ENCODE measurements at regions not wholly inside any gene's neighbourhood (a gene's known extent, or its start where the extent isn't known, plus 50 kb on each side); places are given as distances from the start of the nearest gene placed in this dataset.

GRCh38 chrX:33336783-33337182 is 125.4 kb upstream of the DMD start:
- Mint-ChIP-seq H3K27me3 (ENCODE audit: low read depth in 2 of 2) (no peaks in the 10 kb centered on the region), H3K9me3 (peaks cover 0 to 6% of the 10 kb centered on the region in 2 donors), H3K4me3 (no peak overlapping the region), H3K4me1 (no peaks in the 10 kb centered on the region), H3K36me3 (no peaks in the 10 kb centered on the region), H3K27ac (no peak overlapping the region)
- H3K4me1 ChIP-seq (ENCODE audit: control insufficient read depth, insufficient read depth, low read length) = no peaks in the 10 kb centered on the region
- H3K9me3 ChIP-seq (ENCODE audit: control insufficient read depth, insufficient read depth, low read length) = no peaks in the 10 kb centered on the region
- no peak for TF ChIP-seq CTCF (IDR thresholded peaks at IDR 0.05)
- intact Hi-C loops (cut with micrococcal nuclease) = no loop called here
- H3K36me3 ChIP-seq (ENCODE audit: control insufficient read depth, insufficient read depth, low read length) = no peaks in the 10 kb centered on the region
- ATAC-seq (no peak), DNase-seq (no peak)
- WGBS (ENCODE audit: insufficient coverage) = 44% methylated on average over 4 of the region's 6 CpGs
- no peak overlapping the region for H3K4me3 ChIP-seq (ENCODE audit: low read length)
- H3K27me3 ChIP-seq (ENCODE audit: control insufficient read depth, insufficient read depth, low read length) = no peaks in the 10 kb centered on the region
- no peak overlapping the region for H3K27ac ChIP-seq (ENCODE audit: low read length)

DNA sequence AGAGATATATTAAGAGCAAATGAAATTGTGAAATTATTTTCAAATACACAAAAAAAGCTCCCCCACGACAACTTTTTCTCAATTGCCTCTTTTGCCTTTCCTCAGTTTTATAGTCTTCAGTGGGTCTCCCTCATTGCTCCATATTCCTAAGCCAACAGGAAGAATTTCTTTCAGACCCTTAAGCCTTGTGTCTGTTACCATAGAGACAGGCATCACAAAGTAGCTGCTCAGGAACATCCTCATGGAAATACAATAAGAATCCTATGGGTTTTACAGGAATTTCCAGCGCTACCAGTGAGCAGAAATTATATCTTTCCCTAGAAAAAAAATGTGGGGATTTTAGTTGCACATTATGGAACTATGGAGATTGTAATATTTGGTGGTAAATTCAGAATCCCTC is 121.9 kb upstream of the DMD start:
- 75% methylated on average over 1 of the region's 2 CpGs for WGBS (ENCODE audit: insufficient coverage)
- Mint-ChIP-seq H3K36me3 (no peaks in the 10 kb centered on the region), H3K27ac (no peak overlapping the region), H3K4me3 (no peak overlapping the region), H3K4me1 (no peaks in the 10 kb centered on the region), H3K9me3 (no peaks in the 10 kb centered on the region), H3K27me3 (ENCODE audit: low read depth in 2 of 2) (no peaks in the 10 kb centered on the region)
- no peak overlapping the region for H3K4me3 ChIP-seq (ENCODE audit: low read length)
- TF ChIP-seq CTCF (IDR thresholded peaks at IDR 0.05) = no peak
- H3K27me3 ChIP-seq (ENCODE audit: control insufficient read depth, insufficient read depth, low read length) = no peaks in the 10 kb centered on the region
- no peak overlapping the region for H3K27ac ChIP-seq (ENCODE audit: low read length)
- no peaks in the 10 kb centered on the region for H3K4me1 ChIP-seq (ENCODE audit: control insufficient read depth, insufficient read depth, low read length)
- ATAC-seq (no peak), DNase-seq (no peak)
- intact Hi-C loops (cut with micrococcal nuclease) = no loop called here
- no peaks in the 10 kb centered on the region for H3K9me3 ChIP-seq (ENCODE audit: control insufficient read depth, insufficient read depth, low read length)
- no peaks in the 10 kb centered on the region for H3K36me3 ChIP-seq (ENCODE audit: control insufficient read depth, insufficient read depth, low read length)

GRCh38 chrX:33330798-33331197 is 119.4 kb upstream of the DMD start:
- TF ChIP-seq CTCF (IDR thresholded peaks at IDR 0.05) = no peak
- H3K27ac ChIP-seq (ENCODE audit: low read length) = no peak overlapping the region
- no peak overlapping the region for H3K27ac Mint-ChIP-seq
- H3K9me3 ChIP-seq (ENCODE audit: control insufficient read depth, insufficient read depth, low read length) = no peaks in the 10 kb centered on the region
- no peaks in the 10 kb centered on the region for H3K36me3 ChIP-seq (ENCODE audit: control insufficient read depth, insufficient read depth, low read length)
- H3K4me1 ChIP-seq (ENCODE audit: control insufficient read depth, insufficient read depth, low read length) = no peaks in the 10 kb centered on the region
- H3K36me3 Mint-ChIP-seq = no peaks in the 10 kb centered on the region
- no peaks in the 10 kb centered on the region for H3K27me3 ChIP-seq (ENCODE audit: control insufficient read depth, insufficient read depth, low read length)
- no peaks in the 10 kb centered on the region for H3K27me3 Mint-ChIP-seq (ENCODE audit: low read depth in 2 of 2)
- intact Hi-C loops (cut with micrococcal nuclease) = no loop called here
- H3K9me3 Mint-ChIP-seq = peaks cover 0 to 2% of the 10 kb centered on the region in 2 donors
- H3K4me3 Mint-ChIP-seq = no peak overlapping the region
- no peak for DNase-seq
- no peak for ATAC-seq
- WGBS (ENCODE audit: insufficient coverage) = 83% methylated on average over 1 of the region's 3 CpGs
- no peaks in the 10 kb centered on the region for H3K4me1 Mint-ChIP-seq
- H3K4me3 ChIP-seq (ENCODE audit: low read length) = no peak overlapping the region

DNA sequence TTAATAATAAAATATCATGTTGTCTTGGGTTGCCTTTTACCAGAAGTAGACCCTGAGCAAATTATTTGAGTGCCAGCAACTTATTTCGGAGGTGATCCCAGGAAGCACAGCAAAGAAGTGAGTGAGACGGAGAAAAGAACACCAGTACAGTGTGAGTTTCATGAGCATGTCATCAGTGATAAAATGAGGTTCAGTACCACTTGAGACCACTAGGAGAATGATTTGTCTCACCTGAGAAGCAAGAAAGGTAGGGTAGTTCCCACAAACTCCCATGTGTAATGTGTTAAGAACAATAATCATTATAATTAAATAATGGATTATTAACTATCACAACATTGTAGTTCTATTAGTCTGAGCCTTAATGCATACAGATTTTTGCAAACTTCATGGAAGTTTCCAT is 112.8 kb upstream of the DMD start:
- no peaks in the 10 kb centered on the region for H3K27me3 ChIP-seq (ENCODE audit: control insufficient read depth, insufficient read depth, low read length)
- no peaks in the 10 kb centered on the region for H3K9me3 ChIP-seq (ENCODE audit: control insufficient read depth, insufficient read depth, low read length)
- ATAC-seq = no peak
- TF ChIP-seq CTCF (IDR thresholded peaks at IDR 0.05) = no peak
- peaks cover 2 to 6% of the 10 kb centered on the region in 2 donors for H3K9me3 Mint-ChIP-seq
- no peaks in the 10 kb centered on the region for H3K27me3 Mint-ChIP-seq (ENCODE audit: low read depth in 2 of 2)
- H3K36me3 ChIP-seq (ENCODE audit: control insufficient read depth, insufficient read depth, low read length) = no peaks in the 10 kb centered on the region
- H3K36me3 Mint-ChIP-seq = no peaks in the 10 kb centered on the region
- DNase-seq = no peak
- no peaks in the 10 kb centered on the region for H3K4me1 Mint-ChIP-seq
- no peak overlapping the region for H3K4me3 Mint-ChIP-seq
- H3K27ac Mint-ChIP-seq = no peak overlapping the region
- no peak overlapping the region for H3K27ac ChIP-seq (ENCODE audit: low read length)
- intact Hi-C loops (cut with micrococcal nuclease) = no loop called here
- H3K4me1 ChIP-seq (ENCODE audit: control insufficient read depth, insufficient read depth, low read length) = no peaks in the 10 kb centered on the region
- WGBS (ENCODE audit: insufficient coverage) = 85% methylated on average over 2 of the region's 2 CpGs
- no peak overlapping the region for H3K4me3 ChIP-seq (ENCODE audit: low read length)
